Upper lobe of left lung (tissue), 4 donors: ENCODE measurements at regions not wholly inside any gene's neighbourhood (a gene's known extent, or its start where the extent isn't known, plus 50 kb on each side); places are given as distances from the start of the nearest gene placed in this dataset.

Source experiments
- EP300 ChIP-seq, 4 donors: sonication (generic); formaldehyde crosslinking; IDR thresholded peaks; one replicate each; pipeline ENCODE4 v1.5.1; 2017; ENCODE audit warnings: antibody characterized with exemption in 4 of 4, control low read depth in 2 of 4
- POLR2A ChIP-seq, 4 donors: fragments of 450-650 bp; IDR thresholded peaks; one replicate each; pipeline ENCODE4 v1.5.1; 2016 to 2017; ENCODE audit warnings: antibody characterized with exemption in 4 of 4, mild to moderate bottlenecking in 2 of 4
- POLR2AphosphoS5 ChIP-seq, 2 donors: sonication (generic); formaldehyde crosslinking; IDR thresholded peaks; one replicate each; pipeline ENCODE4 v1.5.1; 2017; ENCODE audit warnings: antibody characterized with exemption in 2 of 2
- TF ChIP-seq, protein P1 (sequence below), 6 experiments: fragments of 450-650 bp in 4 of 6; fragments of 200-600 bp in 2 of 6; sonication (generic) in 2 of 6; IDR thresholded peaks; one replicate each; pipeline ENCODE4 v1.5.1; 2016 to 2019; ENCODE audit warnings: antibody characterized with exemption in 6 of 6

DNA sequence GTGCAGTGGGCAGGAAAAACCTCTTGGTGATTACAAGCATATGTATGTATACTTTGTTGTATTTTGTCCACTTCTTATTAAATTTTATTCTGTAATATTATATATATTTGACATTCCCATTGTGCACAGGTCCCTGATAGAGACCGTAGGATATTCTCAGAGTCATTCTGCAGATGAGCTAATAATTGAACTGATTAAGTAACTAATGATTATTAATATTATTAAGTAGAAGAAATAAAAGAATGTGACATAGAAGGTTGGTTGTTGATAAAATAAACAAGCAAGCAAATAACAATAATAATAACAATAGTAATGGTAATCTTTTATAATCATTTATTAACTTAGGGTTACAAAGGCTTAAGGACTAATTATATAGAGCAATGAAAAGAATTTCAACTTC is 780.6 kb upstream of the ZWINT start:
- TF ChIP-seq POLR2A (IDR thresholded peaks at IDR 0.05) (no peak), POLR2AphosphoS5 (IDR thresholded peaks at IDR 0.05) (no peak), EP300 (IDR thresholded peaks at IDR 0.05) (no peak)
- TF ChIP-seq, protein P1, sequence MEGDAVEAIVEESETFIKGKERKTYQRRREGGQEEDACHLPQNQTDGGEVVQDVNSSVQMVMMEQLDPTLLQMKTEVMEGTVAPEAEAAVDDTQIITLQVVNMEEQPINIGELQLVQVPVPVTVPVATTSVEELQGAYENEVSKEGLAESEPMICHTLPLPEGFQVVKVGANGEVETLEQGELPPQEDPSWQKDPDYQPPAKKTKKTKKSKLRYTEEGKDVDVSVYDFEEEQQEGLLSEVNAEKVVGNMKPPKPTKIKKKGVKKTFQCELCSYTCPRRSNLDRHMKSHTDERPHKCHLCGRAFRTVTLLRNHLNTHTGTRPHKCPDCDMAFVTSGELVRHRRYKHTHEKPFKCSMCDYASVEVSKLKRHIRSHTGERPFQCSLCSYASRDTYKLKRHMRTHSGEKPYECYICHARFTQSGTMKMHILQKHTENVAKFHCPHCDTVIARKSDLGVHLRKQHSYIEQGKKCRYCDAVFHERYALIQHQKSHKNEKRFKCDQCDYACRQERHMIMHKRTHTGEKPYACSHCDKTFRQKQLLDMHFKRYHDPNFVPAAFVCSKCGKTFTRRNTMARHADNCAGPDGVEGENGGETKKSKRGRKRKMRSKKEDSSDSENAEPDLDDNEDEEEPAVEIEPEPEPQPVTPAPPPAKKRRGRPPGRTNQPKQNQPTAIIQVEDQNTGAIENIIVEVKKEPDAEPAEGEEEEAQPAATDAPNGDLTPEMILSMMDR (IDR thresholded peaks at IDR 0.05) = no peak
